Ascending aorta (tissue), 2 donors: ENCODE measurements at regions not wholly inside any gene's neighbourhood (a gene's known extent, or its start where the extent isn't known, plus 50 kb on each side); places are given as distances from the start of the nearest gene placed in this dataset.

Source experiments
- DNase-seq, 2 donors: peaks; one replicate each; pipeline ENCODE4 v3.0.0-alpha.2; 2019; ENCODE audit warnings: low spot score in 2 of 2
- H3K27ac ChIP-seq, 2 donors: fragments of 200-600 bp; sonication (generic); one replicate each; pipeline ENCODE4 v1.5.1; 2016 to 2017; ENCODE audit warnings: mild to moderate bottlenecking in 1 of 2
- H3K27me3 ChIP-seq: fragments of 200-600 bp; sonication (generic); one replicate; pipeline ENCODE4 v1.5.1; 2017
- H3K36me3 ChIP-seq, 2 donors: fragments of 200-600 bp; sonication (generic); one replicate each; pipeline ENCODE4 v1.5.1; 2016
- H3K4me1 ChIP-seq, 2 donors: fragments of 200-600 bp; sonication (generic); one replicate each; pipeline ENCODE4 v1.5.1; 2016 to 2017; ENCODE audit warnings: mild to moderate bottlenecking in 1 of 2
- H3K4me3 ChIP-seq, 2 donors: fragments of 200-600 bp; sonication (generic); one replicate each; pipeline ENCODE4 v1.5.1; 2016 to 2017; ENCODE audit warnings: mild to moderate bottlenecking in 1 of 2
- H3K9me3 ChIP-seq, 2 donors: fragments of 200-600 bp; sonication (generic); one replicate each; pipeline ENCODE4 v1.5.1; 2016
- intact Hi-C: fragments of 100-400 bp; cut with DNase I; formaldehyde crosslinking; loops from one replicate; pipeline ENCODE4 v1.15.1; 2023
- TF ChIP-seq, protein P1 (sequence below), 3 experiments: fragments of 200-600 bp in 2 of 3; fragments of 450-650 bp in 1 of 3; sonication (generic) in 2 of 3; IDR thresholded peaks; one replicate each; pipeline ENCODE4 v1.5.1; 2016 to 2019; ENCODE audit warnings: antibody characterized with exemption in 3 of 3, mild to moderate bottlenecking in 1 of 3, moderate library complexity in 1 of 3

DNA sequence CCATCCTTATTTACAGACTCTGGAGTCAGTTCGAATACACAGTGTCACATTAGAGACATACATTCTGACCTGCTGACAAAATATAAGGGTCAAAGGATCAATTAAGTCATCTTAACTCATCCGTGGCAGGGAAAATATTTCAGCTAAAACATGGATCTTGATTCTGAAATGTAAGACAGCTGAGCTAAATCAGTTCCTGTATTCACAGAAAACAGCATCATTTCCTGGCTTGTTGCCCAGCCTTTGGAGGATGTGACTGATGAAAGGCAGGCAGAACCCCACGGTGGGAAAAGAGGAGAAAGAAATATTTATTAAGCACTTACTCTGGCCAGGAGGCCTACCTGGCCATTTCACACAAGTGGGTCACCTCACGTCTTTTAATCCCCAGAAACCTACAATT lies 101.9 kb downstream of the GAS2L3 start:
- Histone ChIP-seq H3K27ac (no peak overlapping the region), H3K27me3 (no peaks in the 10 kb centered on the region), H3K4me3 (no peak overlapping the region), H3K4me1 (no peaks in the 10 kb centered on the region), H3K36me3 (no peaks in the 10 kb centered on the region), H3K9me3 (no peaks in the 10 kb centered on the region)
- TF ChIP-seq, protein P1, sequence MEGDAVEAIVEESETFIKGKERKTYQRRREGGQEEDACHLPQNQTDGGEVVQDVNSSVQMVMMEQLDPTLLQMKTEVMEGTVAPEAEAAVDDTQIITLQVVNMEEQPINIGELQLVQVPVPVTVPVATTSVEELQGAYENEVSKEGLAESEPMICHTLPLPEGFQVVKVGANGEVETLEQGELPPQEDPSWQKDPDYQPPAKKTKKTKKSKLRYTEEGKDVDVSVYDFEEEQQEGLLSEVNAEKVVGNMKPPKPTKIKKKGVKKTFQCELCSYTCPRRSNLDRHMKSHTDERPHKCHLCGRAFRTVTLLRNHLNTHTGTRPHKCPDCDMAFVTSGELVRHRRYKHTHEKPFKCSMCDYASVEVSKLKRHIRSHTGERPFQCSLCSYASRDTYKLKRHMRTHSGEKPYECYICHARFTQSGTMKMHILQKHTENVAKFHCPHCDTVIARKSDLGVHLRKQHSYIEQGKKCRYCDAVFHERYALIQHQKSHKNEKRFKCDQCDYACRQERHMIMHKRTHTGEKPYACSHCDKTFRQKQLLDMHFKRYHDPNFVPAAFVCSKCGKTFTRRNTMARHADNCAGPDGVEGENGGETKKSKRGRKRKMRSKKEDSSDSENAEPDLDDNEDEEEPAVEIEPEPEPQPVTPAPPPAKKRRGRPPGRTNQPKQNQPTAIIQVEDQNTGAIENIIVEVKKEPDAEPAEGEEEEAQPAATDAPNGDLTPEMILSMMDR (IDR thresholded peaks at IDR 0.05), result no peak
- intact Hi-C loops, result no loop called here
- DNase-seq, result no peak

- Histone ChIP-seq H3K27me3 (no peaks in the 10 kb centered on the region), H3K4me1 (no peaks in the 10 kb centered on the region), H3K36me3 (no peaks in the 10 kb centered on the region), H3K27ac (no peak overlapping the region), H3K4me3 (no peak overlapping the region), H3K9me3 (no peaks in the 10 kb centered on the region)
- intact Hi-C loops, result no loop called here
- TF ChIP-seq, protein P1 (IDR thresholded peaks at IDR 0.05), result no peak
- no peak for DNase-seq
These were observed 107.6 kb downstream of the GAS2L3 start for GRCh38 chr12:100681074-100681473.

- TF ChIP-seq, protein P1 (IDR thresholded peaks at IDR 0.05), result no peak
- no peak for DNase-seq
- intact Hi-C loops, result no loop called here
- H3K27ac ChIP-seq, result no peak overlapping the region
- no peaks in the 10 kb centered on the region for H3K27me3 ChIP-seq
- H3K36me3 ChIP-seq, result no peaks in the 10 kb centered on the region
- no peaks in the 10 kb centered on the region for H3K4me1 ChIP-seq
- no peaks in the 10 kb centered on the region for H3K9me3 ChIP-seq
- no peak overlapping the region for H3K4me3 ChIP-seq
These were observed 108.7 kb downstream of the GAS2L3 start for GRCh38 chr12:100682178-100682577.

- H3K36me3 ChIP-seq, result no peaks in the 10 kb centered on the region
- H3K9me3 ChIP-seq, result no peaks in the 10 kb centered on the region
- H3K4me1 ChIP-seq, result no peaks in the 10 kb centered on the region
- H3K27me3 ChIP-seq, result no peaks in the 10 kb centered on the region
- DNase-seq, result no peak
- intact Hi-C loops, result no loop called here
- no peak overlapping the region for H3K4me3 ChIP-seq
- TF ChIP-seq, protein P1 (IDR thresholded peaks at IDR 0.05), result no peak
- no peak overlapping the region for H3K27ac ChIP-seq
These were observed 106.9 kb upstream of the ANO4 start for GRCh38 chr12:100687686-100688085.

DNA sequence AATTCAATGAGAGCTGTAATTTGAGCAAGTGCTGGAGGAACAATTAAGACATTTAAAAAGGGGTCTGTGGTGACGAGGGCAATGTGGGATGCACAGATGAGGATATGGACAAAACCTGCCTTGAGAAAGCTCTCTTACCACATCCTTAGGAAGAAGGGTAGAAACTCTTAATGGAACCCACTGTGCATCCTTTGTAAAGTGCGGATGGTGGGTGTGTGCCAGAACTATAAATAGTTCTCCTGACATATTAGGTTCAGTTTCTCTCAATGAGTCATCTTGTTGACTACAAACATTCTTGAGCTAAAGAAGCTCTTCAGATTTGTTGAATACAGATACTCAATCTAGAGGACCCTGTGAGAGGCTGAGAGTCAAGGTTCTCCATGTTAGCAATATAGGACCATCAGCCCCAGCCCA lies 106.1 kb upstream of the ANO4 start:
- TF ChIP-seq, protein P1 (IDR thresholded peaks at IDR 0.05), result no peak
- Histone ChIP-seq H3K9me3 (no peaks in the 10 kb centered on the region), H3K4me3 (no peak overlapping the region), H3K27ac (no peak overlapping the region), H3K4me1 (no peaks in the 10 kb centered on the region), H3K27me3 (no peaks in the 10 kb centered on the region), H3K36me3 (no peaks in the 10 kb centered on the region)
- intact Hi-C loops, result no loop called here
- no peak for DNase-seq

DNA sequence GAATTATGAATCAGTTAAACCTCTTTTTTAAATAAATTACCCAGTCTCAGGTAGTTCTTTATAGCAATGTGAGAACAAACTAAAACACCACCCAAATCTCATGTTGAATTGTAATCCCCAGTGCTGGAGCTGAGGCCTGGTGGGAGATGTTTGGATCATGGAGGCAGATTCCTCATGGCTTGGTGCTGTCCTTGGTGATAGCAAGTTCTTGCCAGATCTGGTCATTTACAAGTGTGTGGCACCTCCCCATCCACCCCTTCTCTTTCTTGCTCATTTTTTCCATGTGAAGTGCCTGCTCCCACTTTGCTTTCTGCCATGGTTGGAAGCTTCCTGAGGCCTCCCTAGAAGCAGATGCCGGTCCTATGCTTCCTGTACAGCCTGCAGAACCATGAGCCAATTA lies 102.1 kb upstream of the ANO4 start:
- no peaks in the 10 kb centered on the region for H3K4me1 ChIP-seq
- DNase-seq, result no peak
- no peaks in the 10 kb centered on the region for H3K9me3 ChIP-seq
- intact Hi-C loops, result no loop called here
- H3K36me3 ChIP-seq, result no peaks in the 10 kb centered on the region
- no peaks in the 10 kb centered on the region for H3K27me3 ChIP-seq
- TF ChIP-seq, protein P1 (IDR thresholded peaks at IDR 0.05), result no peak
- H3K27ac ChIP-seq, result no peak overlapping the region
- H3K4me3 ChIP-seq, result no peak overlapping the region
